ENCODE measurements at regions not wholly inside any gene's neighbourhood (a gene's known extent, or its start where the extent isn't known, plus 50 kb on each side); places are given as distances from the start of the nearest gene placed in this dataset.

DNA sequence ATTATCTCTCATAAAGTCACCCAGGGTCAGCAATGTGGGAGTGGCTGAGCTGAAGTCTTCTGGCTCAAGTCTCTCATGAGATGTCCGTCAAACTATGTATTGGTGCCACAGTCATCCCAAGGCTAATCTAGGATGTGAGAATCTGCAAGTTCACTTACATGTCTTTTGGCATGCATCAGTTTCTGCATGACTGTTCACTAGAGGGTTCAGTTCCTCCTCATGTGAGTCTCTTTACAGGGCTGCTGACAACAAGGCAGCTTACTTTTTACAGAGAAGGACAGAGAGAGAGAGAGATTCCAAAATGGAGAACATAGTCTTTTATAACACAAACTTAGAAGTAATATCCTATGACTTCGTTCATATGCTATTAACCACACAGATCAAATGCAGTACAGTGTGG lies 328.8 kb upstream of the SLITRK1 start:
- TF ChIP-seq EZH2 (IDR thresholded peaks at IDR 0.05; ENCODE audit: insufficient read depth, poor library complexity, severe bottlenecking) (no peak), EZH2phosphoT487 (IDR thresholded peaks at IDR 0.05; ENCODE audit: insufficient read depth, low read depth) (no peak)
